ENCODE measurements at regions not wholly inside any gene's neighbourhood (a gene's known extent, or its start where the extent isn't known, plus 50 kb on each side); places are given as distances from the start of the nearest gene placed in this dataset.

GRCh38 chr5:2920312-2920711 lies 168.8 kb upstream of the IRX2 start:
- Histone ChIP-seq H3K36me3 (ENCODE audit: insufficient read depth, low read length) (no peaks in the 10 kb centered on the region), H3K4me3 (ENCODE audit: low read depth in 1 of 2, low read length in 2 of 2) (no peak overlapping the region), H2AFZ (ENCODE audit: low read depth, low read length) (no peak overlapping the region), H3K4me1 (ENCODE audit: insufficient read depth, low read length) (no peaks in the 10 kb centered on the region), H3K79me2 (ENCODE audit: insufficient read depth, low read length) (no peaks in the 10 kb centered on the region), H3K4me2 (ENCODE audit: insufficient read depth, low read length) (no peak overlapping the region), H3K27me3 (ENCODE audit: insufficient read depth, low read length, poor library complexity) (no peaks in the 10 kb centered on the region), H3K9ac (ENCODE audit: low read depth, low read length) (no peak overlapping the region), H4K20me1 (ENCODE audit: insufficient read depth, low read length) (no peaks in the 10 kb centered on the region), H3K9me3 (ENCODE audit: insufficient read depth, low read length, severe bottlenecking) (peaks cover 36% of the 10 kb centered on the region), H3K27ac (ENCODE audit: low read length) (no peak overlapping the region)
- DNase-seq (no peak), ATAC-seq (ENCODE audit: insufficient read depth, low read depth) (no peak)
- no peak for TF ChIP-seq EZH2 (IDR thresholded peaks at IDR 0.05; ENCODE audit: borderline replicate concordance, low read depth, low read length, severe bottlenecking)

- Histone ChIP-seq H3K27ac (ENCODE audit: low read length) (no peak overlapping the region), H4K20me1 (ENCODE audit: insufficient read depth, low read length) (no peaks in the 10 kb centered on the region), H3K4me3 (ENCODE audit: low read depth in 1 of 2, low read length in 2 of 2) (no peak overlapping the region), H3K4me2 (ENCODE audit: insufficient read depth, low read length) (no peak overlapping the region), H3K4me1 (ENCODE audit: insufficient read depth, low read length) (no peaks in the 10 kb centered on the region), H3K9me3 (ENCODE audit: insufficient read depth, low read length, severe bottlenecking) (peaks cover 36% of the 10 kb centered on the region), H3K79me2 (ENCODE audit: insufficient read depth, low read length) (no peaks in the 10 kb centered on the region), H3K9ac (ENCODE audit: low read depth, low read length) (no peak overlapping the region), H3K27me3 (ENCODE audit: insufficient read depth, low read length, poor library complexity) (no peaks in the 10 kb centered on the region), H3K36me3 (ENCODE audit: insufficient read depth, low read length) (no peaks in the 10 kb centered on the region), H2AFZ (ENCODE audit: low read depth, low read length) (no peak overlapping the region)
- ATAC-seq (ENCODE audit: insufficient read depth, low read depth) (no peak), DNase-seq (no peak)
- TF ChIP-seq EZH2 (IDR thresholded peaks at IDR 0.05; ENCODE audit: borderline replicate concordance, low read depth, low read length, severe bottlenecking) (no peak), CTCF (IDR thresholded peaks at IDR 0.05; ENCODE audit: borderline replicate concordance, extremely low read depth, low read length, poor library complexity, severe bottlenecking) (no peak)
Measured at GRCh38 chr5:2919310-2920018, 168.0 kb upstream of the IRX2 start.

DNA sequence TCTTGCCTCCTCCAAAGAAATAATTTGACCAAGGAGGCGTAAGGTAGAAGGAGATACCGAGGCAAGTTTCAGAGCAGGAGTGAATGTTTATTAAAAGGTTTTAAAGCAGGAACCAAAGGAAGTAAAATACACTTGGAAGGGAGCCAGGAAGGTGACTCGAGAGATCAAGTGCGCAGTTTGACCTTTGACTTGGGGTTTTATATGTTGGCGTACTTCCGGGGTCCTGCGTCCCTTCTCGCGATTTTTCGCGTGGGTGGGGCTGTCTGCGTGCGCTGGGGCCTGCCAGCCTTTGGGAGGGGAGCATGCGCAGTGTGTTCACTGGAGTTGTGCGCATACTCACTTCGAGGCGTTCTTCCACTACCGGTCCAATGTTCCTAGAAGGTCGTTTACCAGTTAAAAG lies 166.0 kb upstream of the IRX2 start:
- no peaks in the 10 kb centered on the region for H3K36me3 ChIP-seq (ENCODE audit: insufficient read depth, low read length)
- H3K4me2 ChIP-seq (ENCODE audit: insufficient read depth, low read length), result no peak overlapping the region
- H3K9ac ChIP-seq (ENCODE audit: low read depth, low read length), result no peak overlapping the region
- peaks cover 29% of the 10 kb centered on the region for H3K9me3 ChIP-seq (ENCODE audit: insufficient read depth, low read length, severe bottlenecking)
- H3K4me1 ChIP-seq (ENCODE audit: insufficient read depth, low read length), result no peaks in the 10 kb centered on the region
- DNase-seq, result no peak
- H2AFZ ChIP-seq (ENCODE audit: low read depth, low read length), result no peak overlapping the region
- no peak overlapping the region for H3K4me3 ChIP-seq (ENCODE audit: low read depth in 1 of 2, low read length in 2 of 2)
- TF ChIP-seq CTCF (IDR thresholded peaks at IDR 0.05; ENCODE audit: borderline replicate concordance, extremely low read depth, low read length, poor library complexity, severe bottlenecking) (no peak), EZH2 (IDR thresholded peaks at IDR 0.05; ENCODE audit: borderline replicate concordance, low read depth, low read length, severe bottlenecking) (no peak)
- no peaks in the 10 kb centered on the region for H3K27me3 ChIP-seq (ENCODE audit: insufficient read depth, low read length, poor library complexity)
- no peaks in the 10 kb centered on the region for H4K20me1 ChIP-seq (ENCODE audit: insufficient read depth, low read length)
- ATAC-seq (ENCODE audit: insufficient read depth, low read depth), result no peak
- no peaks in the 10 kb centered on the region for H3K79me2 ChIP-seq (ENCODE audit: insufficient read depth, low read length)
- no peak overlapping the region for H3K27ac ChIP-seq (ENCODE audit: low read length)

DNA sequence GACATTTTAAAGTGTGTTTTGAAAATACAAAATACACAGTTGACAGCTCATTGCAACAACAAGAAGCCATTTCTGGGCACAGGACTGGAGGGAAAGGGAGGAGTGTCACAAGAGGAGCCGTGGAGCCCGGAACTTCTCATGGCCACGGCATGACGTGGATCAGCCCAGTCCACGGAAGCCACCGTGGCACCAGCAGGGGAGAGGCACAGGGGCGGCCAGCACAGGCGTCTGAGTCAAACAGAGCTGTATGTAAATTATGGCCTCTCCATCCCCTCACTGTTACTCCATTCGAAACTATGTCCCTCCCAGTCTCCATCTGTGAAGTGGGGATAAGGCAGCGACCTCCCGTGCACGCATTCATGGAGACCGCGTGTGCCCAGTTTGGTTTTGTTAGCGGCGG lies 165.6 kb upstream of the IRX2 start:
- TF ChIP-seq EZH2 (IDR thresholded peaks at IDR 0.05; ENCODE audit: borderline replicate concordance, low read depth, low read length, severe bottlenecking) (no peak), CTCF (IDR thresholded peaks at IDR 0.05; ENCODE audit: borderline replicate concordance, extremely low read depth, low read length, poor library complexity, severe bottlenecking) (no peak)
- no peaks in the 10 kb centered on the region for H3K79me2 ChIP-seq (ENCODE audit: insufficient read depth, low read length)
- no peak overlapping the region for H2AFZ ChIP-seq (ENCODE audit: low read depth, low read length)
- no peak overlapping the region for H3K27ac ChIP-seq (ENCODE audit: low read length)
- ATAC-seq (ENCODE audit: insufficient read depth, low read depth), result no peak
- no peak for DNase-seq
- no peak overlapping the region for H3K4me2 ChIP-seq (ENCODE audit: insufficient read depth, low read length)
- H3K9me3 ChIP-seq (ENCODE audit: insufficient read depth, low read length, severe bottlenecking), result peaks cover 26% of the 10 kb centered on the region
- H3K27me3 ChIP-seq (ENCODE audit: insufficient read depth, low read length, poor library complexity), result no peaks in the 10 kb centered on the region
- H4K20me1 ChIP-seq (ENCODE audit: insufficient read depth, low read length), result no peaks in the 10 kb centered on the region
- no peak overlapping the region for H3K9ac ChIP-seq (ENCODE audit: low read depth, low read length)
- no peaks in the 10 kb centered on the region for H3K36me3 ChIP-seq (ENCODE audit: insufficient read depth, low read length)
- no peak overlapping the region for H3K4me3 ChIP-seq (ENCODE audit: low read depth in 1 of 2, low read length in 2 of 2)
- H3K4me1 ChIP-seq (ENCODE audit: insufficient read depth, low read length), result no peaks in the 10 kb centered on the region

Data from DND-41 (cell line).